ENCODE measurements at regions not wholly inside any gene's neighbourhood (a gene's known extent, or its start where the extent isn't known, plus 50 kb on each side); places are given as distances from the start of the nearest gene placed in this dataset.

DNA sequence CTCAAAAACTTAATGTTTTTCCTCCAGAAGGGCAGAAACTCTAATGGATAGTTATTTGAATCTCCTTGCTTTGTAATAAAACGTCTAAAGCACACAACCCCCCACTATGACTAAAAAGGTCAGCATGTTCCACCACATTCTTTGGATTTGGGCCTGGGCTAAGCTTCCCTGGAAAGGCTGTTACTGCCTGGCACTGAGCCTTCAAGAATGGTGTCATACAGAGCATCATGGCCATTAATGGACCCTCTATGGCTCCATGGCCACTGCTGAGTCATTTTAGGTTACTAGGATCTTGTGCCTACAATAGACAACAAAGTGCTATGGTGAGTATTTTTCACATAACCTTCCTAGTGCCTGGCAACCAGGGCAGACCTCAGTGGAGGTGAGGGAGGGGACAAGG, 242.6 kb upstream of the FAT3 start:
- Histone ChIP-seq H3K36me3 (ENCODE audit: control insufficient read depth, insufficient read depth, low read length) (no peaks in the 10 kb centered on the region), H3K79me1 (ENCODE audit: low read depth in 1 of 2, low read length in 2 of 2) (no peaks in the 10 kb centered on the region), H3K9me3 (ENCODE audit: control insufficient read depth, insufficient read depth, low read length) (0 out of 2 replicates have a peak, but pooled peaks cover 4% of the 10 kb centered on the region), H2AK5ac (ENCODE audit: low read depth, low read length) (no peak overlapping the region; the same call in 1 of the 2 replicates), H2AFZ (replicated peaks; ENCODE audit: low read length, poor library complexity) (no peak overlapping the region), H2BK120ac (ENCODE audit: low read depth, low read length) (no peak overlapping the region), H3K4ac (ENCODE audit: low read depth, low read length) (no peak overlapping the region), H2AK9ac (replicated peaks; ENCODE audit: low read depth, low read length, poor library complexity) (no peak overlapping the region), H2BK5ac (ENCODE audit: low read depth, low read length, poor library complexity, severe bottlenecking) (no peak overlapping the region), H3K14ac (replicated peaks; ENCODE audit: low read depth, low read length) (no peak overlapping the region), H3K9me1 (ENCODE audit: insufficient read depth, low read length) (no peaks in the 10 kb centered on the region), H4K20me1 (ENCODE audit: insufficient read depth, low read length) (no peaks in the 10 kb centered on the region), H4K8ac (ENCODE audit: low read depth in 2 of 2, low read length in 2 of 2) (no peak overlapping the region), H3K23ac (ENCODE audit: low read depth, low read length) (no peak overlapping the region), H4K5ac (ENCODE audit: low read depth, low read length) (no peak overlapping the region), H2BK20ac (ENCODE audit: low read depth, low read length) (no peak overlapping the region), H3K9ac (ENCODE audit: low read depth, low read length) (no peak overlapping the region), H3K18ac (ENCODE audit: low read depth, low read length) (no peak overlapping the region), H2BK15ac (ENCODE audit: low read depth, low read length) (no peak overlapping the region), H3K56ac (ENCODE audit: extremely low read depth, insufficient read depth, low read length) (no peak overlapping the region), H3K4me1 (ENCODE audit: control insufficient read depth, insufficient read depth, low read length) (peaks cover 2% of the 10 kb centered on the region; the same call in 1 of the 2 replicates), H3K27me3 (ENCODE audit: control insufficient read depth, insufficient read depth, low read length) (no peaks in the 10 kb centered on the region), H4K91ac (ENCODE audit: insufficient read depth, low read depth, low read length) (no peak overlapping the region; the same call in 1 of the 2 replicates), H3K4me2 (ENCODE audit: low read depth, low read length) (no peak overlapping the region), H3K4me3 (ENCODE audit: insufficient read depth, low read depth, low read length) (no peak overlapping the region), H3K27ac (ENCODE audit: insufficient read depth, low read length) (peak overlapping the region; percentile 69; the same call in 1 of the 2 replicates)
- in situ Hi-C loops (cut with MboI; ENCODE audit: low sequenced_read_pairs) (no loop called here), intact Hi-C loops (cut with micrococcal nuclease) (no loop called here), dilution Hi-C loops (cut with HindIII; ENCODE audit: low sequenced_read_pairs, unreplicated experiment) (no loop called here)
- TF ChIP-seq NFE2L2 (IDR thresholded peaks at IDR 0.05; ENCODE audit: low read depth, low read length) (0 out of 2 replicates have a peak, but pooled peaks have one; percentile 47), CHD1 (IDR thresholded peaks at IDR 0.05; ENCODE audit: low read depth, low read length) (no peak), RCOR1 (IDR thresholded peaks at IDR 0.05; ENCODE audit: insufficient replicate concordance, low read length) (no peak)
- TF ChIP-seq, protein P1, sequence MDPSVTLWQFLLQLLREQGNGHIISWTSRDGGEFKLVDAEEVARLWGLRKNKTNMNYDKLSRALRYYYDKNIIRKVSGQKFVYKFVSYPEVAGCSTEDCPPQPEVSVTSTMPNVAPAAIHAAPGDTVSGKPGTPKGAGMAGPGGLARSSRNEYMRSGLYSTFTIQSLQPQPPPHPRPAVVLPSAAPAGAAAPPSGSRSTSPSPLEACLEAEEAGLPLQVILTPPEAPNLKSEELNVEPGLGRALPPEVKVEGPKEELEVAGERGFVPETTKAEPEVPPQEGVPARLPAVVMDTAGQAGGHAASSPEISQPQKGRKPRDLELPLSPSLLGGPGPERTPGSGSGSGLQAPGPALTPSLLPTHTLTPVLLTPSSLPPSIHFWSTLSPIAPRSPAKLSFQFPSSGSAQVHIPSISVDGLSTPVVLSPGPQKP (IDR thresholded peaks at IDR 0.05; ENCODE audit: borderline replicate concordance, low read depth, low read length): no peak
- ATAC-seq (ENCODE audit: low read depth): peak; percentile 80
- BruUV-seq (replicated peaks): no TSS peak
- CTCF ChIA-PET: no interaction called here
- DNase-seq: peak; percentile 88
- no CpG with 5 or more reads among the region's 1 CpG for WGBS, 2 experiments (ENCODE audit: extremely low coverage in 2 of 2, insufficient read length in 1 of 2)
- POLR2A ChIA-PET (ENCODE audit: unreplicated experiment): no interaction called here

All from IMR-90 (cell line).